ENCODE measurements at regions not wholly inside any gene's neighbourhood (a gene's known extent, or its start where the extent isn't known, plus 50 kb on each side); places are given as distances from the start of the nearest gene placed in this dataset.

DNA sequence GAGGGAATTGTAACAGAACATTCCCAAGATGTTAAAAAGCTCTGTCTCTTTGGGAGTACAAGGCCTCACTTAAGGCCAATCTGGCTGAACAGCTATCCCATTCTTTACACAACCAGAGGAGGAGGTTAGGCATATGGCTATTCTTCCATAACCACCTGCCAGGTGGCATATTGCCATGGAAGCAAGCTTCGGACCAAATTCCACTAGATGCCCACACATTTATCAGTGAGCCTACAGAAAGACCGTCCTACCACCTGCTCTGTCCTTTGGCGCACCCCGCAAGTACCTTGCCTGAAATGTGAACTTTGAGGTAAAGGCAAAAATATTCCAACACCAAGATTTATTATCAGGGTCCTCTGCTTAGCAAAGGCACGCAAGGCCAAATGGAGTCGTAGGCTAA lies 519.9 kb upstream of the TNP1 start:
- no peak overlapping the region for H3K4me3 Mint-ChIP-seq
- Histone ChIP-seq H2AFZ (ENCODE audit: insufficient read depth, low read depth, low read length, poor library complexity, severe bottlenecking) (no peak overlapping the region), H4K20me1 (ENCODE audit: control insufficient read depth, insufficient read depth, low read length, poor library complexity, severe bottlenecking) (no peaks in the 10 kb centered on the region), H3K9ac (ENCODE audit: low read length) (no peak overlapping the region), H3K27me3 (replicated peaks in 1 of 4; ENCODE audit: control extremely low read depth in 1 of 4, control insufficient read depth in 3 of 4, insufficient read depth in 4 of 4, low read length in 3 of 4) (no peaks in the 10 kb centered on the region), H3K4me2 (replicated peaks; ENCODE audit: low read depth, low read length, poor library complexity, severe bottlenecking) (no peak overlapping the region), H3K36me3 (replicated peaks in 1 of 2; ENCODE audit: control extremely low read depth in 1 of 2, control insufficient read depth in 1 of 2, extremely low read depth in 1 of 2, insufficient read depth in 2 of 2, low read length in 1 of 2) (no peaks in the 10 kb centered on the region), H3K79me2 (ENCODE audit: control insufficient read depth, insufficient read depth, low read length) (no peaks in the 10 kb centered on the region), H3K27ac (ENCODE audit: low read length in 2 of 2) (no peak overlapping the region), H3K4me1 (ENCODE audit: control insufficient read depth in 2 of 2, insufficient read depth in 2 of 2, low read length in 2 of 2) (no peaks in the 10 kb centered on the region), H3K4me3 (ENCODE audit: control extremely low read depth in 1 of 5, extremely low read depth in 1 of 5, insufficient read depth in 1 of 5, low read depth in 2 of 5, low read length in 4 of 5) (no peak overlapping the region), H3K9me3 (ENCODE audit: control extremely low read depth in 1 of 3, control insufficient read depth in 2 of 3, insufficient read depth in 1 of 3, low read length in 2 of 3) (peaks cover 0 to 8% (median 0%) of the 10 kb centered on the region in 3 donors)
- peaks cover 6% of the 10 kb centered on the region for H3K9me3 Mint-ChIP-seq (ENCODE audit: insufficient read depth)
- H3K27ac Mint-ChIP-seq = no peak overlapping the region
- ATAC-seq (ENCODE audit: low read depth) = no peak
- H3K4me1 Mint-ChIP-seq = no peaks in the 10 kb centered on the region
- intact Hi-C loops (cut with micrococcal nuclease) = no loop called here
- 96% methylated on average over 3 of the region's 6 CpGs for WGBS (ENCODE audit: insufficient coverage)
- no peak for DNase-seq
- ChIA-PET POLR2A (no interaction called here), CTCF (no interaction called here)
- no peak for TF ChIP-seq EZH2 (IDR thresholded peaks at IDR 0.05; ENCODE audit: borderline replicate concordance, insufficient read depth, low read depth, low read length, poor library complexity, severe bottlenecking)
- TF ChIP-seq, protein P1, sequence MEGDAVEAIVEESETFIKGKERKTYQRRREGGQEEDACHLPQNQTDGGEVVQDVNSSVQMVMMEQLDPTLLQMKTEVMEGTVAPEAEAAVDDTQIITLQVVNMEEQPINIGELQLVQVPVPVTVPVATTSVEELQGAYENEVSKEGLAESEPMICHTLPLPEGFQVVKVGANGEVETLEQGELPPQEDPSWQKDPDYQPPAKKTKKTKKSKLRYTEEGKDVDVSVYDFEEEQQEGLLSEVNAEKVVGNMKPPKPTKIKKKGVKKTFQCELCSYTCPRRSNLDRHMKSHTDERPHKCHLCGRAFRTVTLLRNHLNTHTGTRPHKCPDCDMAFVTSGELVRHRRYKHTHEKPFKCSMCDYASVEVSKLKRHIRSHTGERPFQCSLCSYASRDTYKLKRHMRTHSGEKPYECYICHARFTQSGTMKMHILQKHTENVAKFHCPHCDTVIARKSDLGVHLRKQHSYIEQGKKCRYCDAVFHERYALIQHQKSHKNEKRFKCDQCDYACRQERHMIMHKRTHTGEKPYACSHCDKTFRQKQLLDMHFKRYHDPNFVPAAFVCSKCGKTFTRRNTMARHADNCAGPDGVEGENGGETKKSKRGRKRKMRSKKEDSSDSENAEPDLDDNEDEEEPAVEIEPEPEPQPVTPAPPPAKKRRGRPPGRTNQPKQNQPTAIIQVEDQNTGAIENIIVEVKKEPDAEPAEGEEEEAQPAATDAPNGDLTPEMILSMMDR (IDR thresholded peaks at IDR 0.05) = no peak
- peaks cover 6% of the 10 kb centered on the region for H3K27me3 Mint-ChIP-seq

DNA sequence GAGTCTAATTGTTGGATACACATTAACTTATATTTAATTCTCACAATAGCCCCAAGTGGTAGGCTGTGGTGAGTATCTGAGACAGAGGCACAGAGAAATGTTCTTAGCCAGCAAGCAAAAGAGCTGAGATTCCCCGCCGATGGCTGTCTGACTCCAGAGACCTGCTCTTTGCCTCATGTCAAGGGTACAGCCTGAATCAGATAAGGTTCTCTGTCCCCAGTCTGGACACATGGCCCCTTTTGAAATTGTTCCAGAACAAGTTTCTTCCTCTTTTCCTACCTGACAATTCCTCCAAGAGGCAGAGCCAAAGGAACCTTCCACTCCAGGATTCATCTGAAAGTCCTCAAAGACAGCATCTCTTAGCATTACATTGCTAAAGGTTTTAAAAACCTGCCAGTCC lies 512.9 kb upstream of the TNP1 start:
- ATAC-seq (ENCODE audit: low read depth) = no peak
- H3K27me3 Mint-ChIP-seq = peaks cover 6% of the 10 kb centered on the region
- 94% methylated on average over 2 of the region's 2 CpGs for WGBS (ENCODE audit: insufficient coverage)

More for the DNA sequence above, 512.9 kb upstream of the TNP1 start:
- no peak overlapping the region for H3K27ac ChIP-seq (ENCODE audit: low read length in 2 of 2)
- no peaks in the 10 kb centered on the region for H4K20me1 ChIP-seq (ENCODE audit: control insufficient read depth, insufficient read depth, low read length, poor library complexity, severe bottlenecking)
- ChIA-PET POLR2A (no interaction called here), CTCF (no interaction called here)
- H3K4me3 Mint-ChIP-seq = no peak overlapping the region
- no peaks in the 10 kb centered on the region for H3K9me3 Mint-ChIP-seq (ENCODE audit: insufficient read depth)
- no peak overlapping the region for H3K27ac Mint-ChIP-seq
- no peaks in the 10 kb centered on the region for H3K27me3 ChIP-seq (replicated peaks in 1 of 4; ENCODE audit: control extremely low read depth in 1 of 4, control insufficient read depth in 3 of 4, insufficient read depth in 4 of 4, low read length in 3 of 4)
- no peak overlapping the region for H3K9ac ChIP-seq (ENCODE audit: low read length)
- H3K4me1 Mint-ChIP-seq = no peaks in the 10 kb centered on the region
- no peak for DNase-seq
- H3K4me1 ChIP-seq (ENCODE audit: control insufficient read depth in 2 of 2, insufficient read depth in 2 of 2, low read length in 2 of 2) = no peaks in the 10 kb centered on the region
- no peak overlapping the region for H3K4me2 ChIP-seq (replicated peaks; ENCODE audit: low read depth, low read length, poor library complexity, severe bottlenecking)
- no peaks in the 10 kb centered on the region for H3K79me2 ChIP-seq (ENCODE audit: control insufficient read depth, insufficient read depth, low read length)
- TF ChIP-seq, protein P1 (IDR thresholded peaks at IDR 0.05) = no peak
- no peak for TF ChIP-seq EZH2 (IDR thresholded peaks at IDR 0.05; ENCODE audit: borderline replicate concordance, insufficient read depth, low read depth, low read length, poor library complexity, severe bottlenecking)
- H3K36me3 ChIP-seq (replicated peaks in 1 of 2; ENCODE audit: control extremely low read depth in 1 of 2, control insufficient read depth in 1 of 2, extremely low read depth in 1 of 2, insufficient read depth in 2 of 2, low read length in 1 of 2) = no peaks in the 10 kb centered on the region
- H3K9me3 ChIP-seq (ENCODE audit: control extremely low read depth in 1 of 3, control insufficient read depth in 2 of 3, insufficient read depth in 1 of 3, low read length in 2 of 3) = no peaks in the 10 kb centered on the region
- no peak overlapping the region for H3K4me3 ChIP-seq (ENCODE audit: control extremely low read depth in 1 of 5, extremely low read depth in 1 of 5, insufficient read depth in 1 of 5, low read depth in 2 of 5, low read length in 4 of 5)
- intact Hi-C loops (cut with micrococcal nuclease) = no loop called here
- H2AFZ ChIP-seq (ENCODE audit: insufficient read depth, low read depth, low read length, poor library complexity, severe bottlenecking) = no peak overlapping the region
